Epithelial cell of esophagus (primary cell): ENCODE measurements at regions not wholly inside any gene's neighbourhood (a gene's known extent, or its start where the extent isn't known, plus 50 kb on each side); places are given as distances from the start of the nearest gene placed in this dataset.
"Not testable (repeated sequence)": the region's sequence is repeated elsewhere in the genome, so short reads cannot be mapped to it uniquely, and the experiment has no call there.

Source experiments
- DNase-seq: peaks from one replicate; pipeline ENCODE4 v3.0.0; 2010; ENCODE audit warnings: low read depth
- H3K4me3 ChIP-seq: 2 replicates; pipeline ENCODE4 v1.5.1; 2011; ENCODE audit warnings: mild to moderate bottlenecking, low read length, control low read depth
- TF ChIP-seq, protein P1 (sequence below): IDR thresholded peaks from 2 replicates; pipeline ENCODE4 v1.5.1; 2011; ENCODE audit warnings: low read depth, mild to moderate bottlenecking, low read length, control low read depth, inconsistent platforms; ENCODE audit not compliant: insufficient read depth; ENCODE audit errors: missing control alignments

- TF ChIP-seq, protein P1, sequence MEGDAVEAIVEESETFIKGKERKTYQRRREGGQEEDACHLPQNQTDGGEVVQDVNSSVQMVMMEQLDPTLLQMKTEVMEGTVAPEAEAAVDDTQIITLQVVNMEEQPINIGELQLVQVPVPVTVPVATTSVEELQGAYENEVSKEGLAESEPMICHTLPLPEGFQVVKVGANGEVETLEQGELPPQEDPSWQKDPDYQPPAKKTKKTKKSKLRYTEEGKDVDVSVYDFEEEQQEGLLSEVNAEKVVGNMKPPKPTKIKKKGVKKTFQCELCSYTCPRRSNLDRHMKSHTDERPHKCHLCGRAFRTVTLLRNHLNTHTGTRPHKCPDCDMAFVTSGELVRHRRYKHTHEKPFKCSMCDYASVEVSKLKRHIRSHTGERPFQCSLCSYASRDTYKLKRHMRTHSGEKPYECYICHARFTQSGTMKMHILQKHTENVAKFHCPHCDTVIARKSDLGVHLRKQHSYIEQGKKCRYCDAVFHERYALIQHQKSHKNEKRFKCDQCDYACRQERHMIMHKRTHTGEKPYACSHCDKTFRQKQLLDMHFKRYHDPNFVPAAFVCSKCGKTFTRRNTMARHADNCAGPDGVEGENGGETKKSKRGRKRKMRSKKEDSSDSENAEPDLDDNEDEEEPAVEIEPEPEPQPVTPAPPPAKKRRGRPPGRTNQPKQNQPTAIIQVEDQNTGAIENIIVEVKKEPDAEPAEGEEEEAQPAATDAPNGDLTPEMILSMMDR = no peak
- DNase-seq = no peak
- H3K4me3 ChIP-seq = no peak overlapping the region
Measured at GRCh38 chrX:9403374-9403773, 61.5 kb upstream of the TBL1X start.

DNA sequence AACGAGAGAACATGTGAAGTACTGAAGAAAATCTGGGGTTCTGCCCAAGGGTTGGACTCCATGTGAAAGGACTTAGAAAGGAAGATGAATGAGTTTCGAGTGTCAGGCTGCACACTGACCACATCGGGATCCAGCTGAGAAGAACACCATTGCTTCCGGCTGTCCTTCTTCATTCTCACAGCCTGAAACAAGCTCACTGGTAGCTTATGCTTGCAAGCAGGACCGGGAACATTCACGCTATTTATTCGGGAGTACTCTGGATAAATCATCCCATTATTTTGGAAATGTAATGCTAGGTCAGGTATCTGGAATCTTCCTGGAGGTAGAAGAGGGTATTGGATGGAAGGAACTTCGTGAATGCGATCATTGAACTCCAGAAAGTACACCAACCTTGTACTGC, 59.2 kb upstream of the TBL1X start:
- not testable (repeated sequence) for DNase-seq, H3K4me3 ChIP-seq

GRCh38 chrX:9410889-9411288, 54.0 kb upstream of the TBL1X start:
- H3K4me3 ChIP-seq, DNase-seq: not testable (repeated sequence)

GRCh38 chrX:9411682-9412081, 53.2 kb upstream of the TBL1X start:
- H3K4me3 ChIP-seq, DNase-seq: not testable (repeated sequence)

DNA sequence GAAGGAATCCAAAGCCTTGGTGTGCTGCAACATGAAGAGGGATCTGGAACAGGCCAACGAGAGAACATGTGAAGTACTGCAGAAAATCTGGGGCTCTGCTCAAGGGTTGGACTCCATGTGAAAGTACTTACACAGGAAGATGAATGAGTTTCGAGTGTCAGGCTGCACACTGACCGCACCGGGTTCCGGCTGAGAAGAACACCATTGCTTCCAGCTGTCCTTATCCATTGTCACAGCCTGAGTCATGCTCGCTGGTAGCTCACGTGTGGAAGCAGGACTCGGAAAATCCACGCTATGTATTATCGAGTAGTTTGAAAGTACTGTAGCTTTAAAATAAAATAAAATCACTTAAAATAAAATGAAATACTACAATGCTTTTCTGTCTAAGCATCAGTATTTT, 50.4 kb upstream of the TBL1X start:
- TF ChIP-seq, protein P1 = no peak
- H3K4me3 ChIP-seq = no peak overlapping the region
- DNase-seq = no peak
